A673 (cell line): ENCODE measurements at regions not wholly inside any gene's neighbourhood (a gene's known extent, or its start where the extent isn't known, plus 50 kb on each side); places are given as distances from the start of the nearest gene placed in this dataset.

Experiments used
- EZH2 ChIP-seq: fragments of 200-600 bp; sonication (generic); IDR thresholded peaks from 2 replicates; pipeline ENCODE4 v1.6.1; 2017; ENCODE audit warnings: borderline replicate concordance, low read depth, mild to moderate bottlenecking, mixed read lengths, antibody characterized with exemption, low read length; ENCODE audit not compliant: poor library complexity, severe bottlenecking
- TF ChIP-seq, protein P1 (sequence below): fragments of 300-800, 200-600 bp; sonication (generic); conservative IDR thresholded peaks from 2 replicates; pipeline ENCODE4 v1.5.1; 2017; ENCODE audit warnings: low read depth, mild to moderate bottlenecking, antibody characterized with exemption, low read length, moderate library complexity, mixed read lengths

DNA sequence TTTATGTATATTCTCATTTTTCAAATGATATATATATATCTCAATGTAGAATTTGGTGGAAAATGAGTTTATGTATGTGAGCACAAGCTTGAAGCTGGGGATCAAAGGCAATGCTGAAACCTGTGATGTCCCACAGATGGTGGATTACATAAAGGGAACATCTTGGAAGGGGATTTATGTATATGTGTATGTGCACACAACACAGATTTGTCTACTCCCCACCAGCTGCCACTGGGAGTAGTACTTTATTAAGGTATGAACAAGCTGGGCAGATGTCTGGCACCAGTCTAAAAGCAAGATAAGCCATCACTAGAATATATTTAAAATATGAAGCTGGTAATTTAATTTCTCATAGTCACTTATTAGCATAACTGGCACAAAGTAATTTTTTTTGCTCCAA, 895.6 kb downstream of the SLC6A15 start:
- TF ChIP-seq, protein P1, sequence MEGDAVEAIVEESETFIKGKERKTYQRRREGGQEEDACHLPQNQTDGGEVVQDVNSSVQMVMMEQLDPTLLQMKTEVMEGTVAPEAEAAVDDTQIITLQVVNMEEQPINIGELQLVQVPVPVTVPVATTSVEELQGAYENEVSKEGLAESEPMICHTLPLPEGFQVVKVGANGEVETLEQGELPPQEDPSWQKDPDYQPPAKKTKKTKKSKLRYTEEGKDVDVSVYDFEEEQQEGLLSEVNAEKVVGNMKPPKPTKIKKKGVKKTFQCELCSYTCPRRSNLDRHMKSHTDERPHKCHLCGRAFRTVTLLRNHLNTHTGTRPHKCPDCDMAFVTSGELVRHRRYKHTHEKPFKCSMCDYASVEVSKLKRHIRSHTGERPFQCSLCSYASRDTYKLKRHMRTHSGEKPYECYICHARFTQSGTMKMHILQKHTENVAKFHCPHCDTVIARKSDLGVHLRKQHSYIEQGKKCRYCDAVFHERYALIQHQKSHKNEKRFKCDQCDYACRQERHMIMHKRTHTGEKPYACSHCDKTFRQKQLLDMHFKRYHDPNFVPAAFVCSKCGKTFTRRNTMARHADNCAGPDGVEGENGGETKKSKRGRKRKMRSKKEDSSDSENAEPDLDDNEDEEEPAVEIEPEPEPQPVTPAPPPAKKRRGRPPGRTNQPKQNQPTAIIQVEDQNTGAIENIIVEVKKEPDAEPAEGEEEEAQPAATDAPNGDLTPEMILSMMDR = no peak
- no peak for TF ChIP-seq EZH2
